Activated naive CD4-positive, alpha-beta T cell treated with anti-CD3 and anti-CD28 coated beads, Interleukin-2, amount 10 ng/mL, durations not matched to agents 7 days and 5 days (primary cell): ENCODE measurements at regions not wholly inside any gene's neighbourhood (a gene's known extent, or its start where the extent isn't known, plus 50 kb on each side); places are given as distances from the start of the nearest gene placed in this dataset.

Experiments
- CTCF ChIA-PET: fragments of 350-600 bp; sonication (Branson Sonifier 250); formaldehyde crosslinking; loops from one replicate; lab custom pipeline; 2021; ENCODE audit warnings: antibody characterized with exemption; lab: Charles Lee
- DNase-seq: peaks from one replicate; pipeline ENCODE4 v3.0.0-alpha.2; 2020
- H3K27ac Mint-ChIP-seq: one replicate; pipeline ENCODE4 v1.8.0; 2021; ENCODE audit warnings: mild to moderate bottlenecking, moderate library complexity, mixed read lengths
- H3K27me3 Mint-ChIP-seq: one replicate; pipeline ENCODE4 v1.8.0; 2021; ENCODE audit warnings: mild to moderate bottlenecking, mixed read lengths
- H3K36me3 Mint-ChIP-seq: one replicate; pipeline ENCODE4 v1.8.0; 2021; ENCODE audit warnings: mixed read lengths
- H3K4me1 Mint-ChIP-seq: one replicate; pipeline ENCODE4 v1.8.0; 2021; ENCODE audit warnings: mixed read lengths
- H3K4me3 Mint-ChIP-seq: one replicate; pipeline ENCODE4 v1.8.0; 2021; ENCODE audit warnings: mild to moderate bottlenecking, moderate library complexity, mixed read lengths
- H3K9me3 Mint-ChIP-seq: one replicate; pipeline ENCODE4 v1.8.0; 2021; ENCODE audit warnings: mixed read lengths

GRCh38 chr6:153698637-153699036, 340.4 kb upstream of the OPRM1 start:
- CTCF ChIA-PET = no interaction called here
- H3K9me3 Mint-ChIP-seq = no peaks in the 10 kb centered on the region
- H3K4me3 Mint-ChIP-seq = no peak overlapping the region
- no peaks in the 10 kb centered on the region for H3K27me3 Mint-ChIP-seq
- DNase-seq = no peak
- no peaks in the 10 kb centered on the region for H3K36me3 Mint-ChIP-seq
- H3K27ac Mint-ChIP-seq = no peak overlapping the region
- H3K4me1 Mint-ChIP-seq = no peaks in the 10 kb centered on the region

- Mint-ChIP-seq H3K27ac (no peak overlapping the region), H3K9me3 (no peaks in the 10 kb centered on the region), H3K36me3 (no peaks in the 10 kb centered on the region), H3K27me3 (no peaks in the 10 kb centered on the region), H3K4me1 (no peaks in the 10 kb centered on the region), H3K4me3 (no peak overlapping the region)
- CTCF ChIA-PET = no interaction called here
- no peak for DNase-seq
Observed at GRCh38 chr6:153698001-153698400, 341.0 kb upstream of the OPRM1 start.

DNA sequence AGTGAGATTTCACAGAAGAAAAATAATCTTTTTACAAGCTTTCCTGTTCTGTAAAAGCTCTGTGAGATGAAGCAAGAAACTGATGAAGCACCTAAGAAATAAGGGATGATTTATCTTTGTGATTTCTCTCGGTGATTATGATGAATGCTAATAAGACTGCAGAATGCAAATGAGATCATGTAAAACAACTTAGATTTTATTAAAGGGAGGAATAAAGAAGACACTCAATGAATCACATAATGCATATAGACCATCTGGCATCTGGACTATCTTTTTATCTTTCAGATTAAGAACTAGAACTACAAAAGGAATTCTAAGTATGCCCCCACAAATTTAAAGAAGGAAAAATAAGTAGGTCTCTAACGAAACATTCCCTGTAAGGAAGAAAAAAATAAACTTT, 361.5 kb upstream of the OPRM1 start:
- Mint-ChIP-seq H3K27me3 (no peaks in the 10 kb centered on the region), H3K27ac (no peak overlapping the region), H3K36me3 (no peaks in the 10 kb centered on the region), H3K9me3 (no peaks in the 10 kb centered on the region), H3K4me3 (no peak overlapping the region), H3K4me1 (no peaks in the 10 kb centered on the region)
- CTCF ChIA-PET = no interaction called here
- no peak for DNase-seq

GRCh38 chr6:153673750-153674149, 365.3 kb upstream of the OPRM1 start:
- Mint-ChIP-seq H3K36me3 (no peaks in the 10 kb centered on the region), H3K9me3 (no peaks in the 10 kb centered on the region), H3K4me3 (no peak overlapping the region), H3K27ac (no peak overlapping the region), H3K4me1 (no peaks in the 10 kb centered on the region), H3K27me3 (no peaks in the 10 kb centered on the region)
- DNase-seq = no peak
- CTCF ChIA-PET = no interaction called here

DNA sequence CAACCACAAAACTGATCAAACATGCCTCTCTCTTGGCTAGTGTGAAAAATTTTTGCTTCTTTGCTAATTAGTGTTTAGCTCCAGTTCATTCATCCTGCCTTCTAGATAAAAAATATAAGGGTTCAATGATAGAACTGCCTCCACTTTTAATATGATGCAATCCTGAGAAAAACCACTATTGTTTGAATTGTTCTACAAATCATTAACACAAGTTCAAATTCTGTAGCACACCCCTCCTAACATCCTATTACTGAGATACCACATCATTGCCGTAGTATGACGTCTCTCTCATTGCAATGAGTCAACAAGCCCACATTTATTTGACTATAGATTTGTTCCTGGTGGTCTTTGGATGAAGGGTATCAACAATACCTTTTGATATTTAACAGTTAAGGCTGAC, 365.8 kb upstream of the OPRM1 start:
- no peak for DNase-seq
- Mint-ChIP-seq H3K36me3 (no peaks in the 10 kb centered on the region), H3K4me1 (no peaks in the 10 kb centered on the region), H3K27me3 (no peaks in the 10 kb centered on the region), H3K27ac (no peak overlapping the region), H3K9me3 (no peaks in the 10 kb centered on the region), H3K4me3 (no peak overlapping the region)
- CTCF ChIA-PET = no interaction called here

GRCh38 chr6:153670403-153671026, 368.5 kb upstream of the OPRM1 start:
- Mint-ChIP-seq H3K9me3 (no peaks in the 10 kb centered on the region), H3K4me1 (no peaks in the 10 kb centered on the region), H3K27me3 (no peaks in the 10 kb centered on the region), H3K4me3 (no peak overlapping the region), H3K27ac (no peak overlapping the region), H3K36me3 (no peaks in the 10 kb centered on the region)
- CTCF ChIA-PET = no interaction called here
- no peak for DNase-seq

- Mint-ChIP-seq H3K9me3 (peaks cover 2% of the 10 kb centered on the region), H3K4me1 (no peaks in the 10 kb centered on the region), H3K4me3 (no peak overlapping the region), H3K36me3 (no peaks in the 10 kb centered on the region), H3K27ac (no peak overlapping the region), H3K27me3 (no peaks in the 10 kb centered on the region)
- CTCF ChIA-PET = no interaction called here
- DNase-seq = no peak
Observed at GRCh38 chr6:153668758-153669157, 370.3 kb upstream of the OPRM1 start.

DNA sequence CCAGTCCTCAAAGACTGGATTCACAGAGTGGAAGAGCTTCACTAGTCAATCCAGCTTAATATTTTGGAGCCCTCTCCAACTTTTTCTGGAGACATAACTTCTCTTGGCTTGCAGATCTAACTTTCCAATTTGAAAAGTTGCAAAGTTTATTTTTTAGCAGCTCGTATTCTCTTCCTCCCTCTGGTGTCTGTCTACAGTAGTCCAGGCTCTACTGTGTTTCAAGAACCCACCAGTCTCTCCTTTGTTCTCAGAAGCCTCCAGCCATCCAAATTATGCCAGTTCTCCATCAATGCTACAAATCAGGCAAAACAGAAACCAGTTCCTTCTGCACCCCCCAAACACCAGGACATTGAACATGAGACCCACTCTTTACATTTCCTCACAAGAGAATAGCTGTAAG, 376.1 kb upstream of the OPRM1 start:
- CTCF ChIA-PET = no interaction called here
- H3K36me3 Mint-ChIP-seq = no peaks in the 10 kb centered on the region
- peaks cover 2% of the 10 kb centered on the region for H3K9me3 Mint-ChIP-seq
- DNase-seq = no peak
- H3K27ac Mint-ChIP-seq = no peak overlapping the region
- H3K4me3 Mint-ChIP-seq = no peak overlapping the region
- H3K4me1 Mint-ChIP-seq = no peaks in the 10 kb centered on the region
- no peaks in the 10 kb centered on the region for H3K27me3 Mint-ChIP-seq

- Mint-ChIP-seq H3K9me3 (no peaks in the 10 kb centered on the region), H3K27ac (no peak overlapping the region), H3K4me3 (no peak overlapping the region), H3K36me3 (no peaks in the 10 kb centered on the region), H3K4me1 (no peaks in the 10 kb centered on the region), H3K27me3 (no peaks in the 10 kb centered on the region)
- DNase-seq = no peak
- CTCF ChIA-PET = no interaction called here
Observed at GRCh38 chr6:153645326-153645725, 393.7 kb upstream of the OPRM1 start.

DNA sequence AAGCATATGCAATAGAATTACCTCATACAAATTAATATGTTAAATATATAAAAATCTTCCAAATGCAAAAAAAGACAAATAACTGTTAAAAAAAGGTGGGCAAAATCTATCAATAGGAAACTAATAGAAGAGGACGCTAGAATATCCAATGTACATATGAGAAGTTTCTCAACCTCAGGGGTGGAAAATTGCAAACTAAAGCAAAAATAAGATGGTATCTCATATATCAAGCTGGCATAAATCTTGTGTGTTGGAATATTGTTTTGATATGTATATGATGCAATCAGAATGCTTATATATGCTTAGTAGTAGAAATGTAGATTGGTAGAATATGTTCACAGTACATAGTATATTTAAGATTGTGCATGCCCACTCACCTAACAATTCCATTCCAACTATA, 395.0 kb upstream of the OPRM1 start:
- CTCF ChIA-PET = no interaction called here
- DNase-seq = no peak
- Mint-ChIP-seq H3K4me3 (no peak overlapping the region), H3K27me3 (no peaks in the 10 kb centered on the region), H3K36me3 (no peaks in the 10 kb centered on the region), H3K4me1 (no peaks in the 10 kb centered on the region), H3K9me3 (no peaks in the 10 kb centered on the region), H3K27ac (no peak overlapping the region)

DNA sequence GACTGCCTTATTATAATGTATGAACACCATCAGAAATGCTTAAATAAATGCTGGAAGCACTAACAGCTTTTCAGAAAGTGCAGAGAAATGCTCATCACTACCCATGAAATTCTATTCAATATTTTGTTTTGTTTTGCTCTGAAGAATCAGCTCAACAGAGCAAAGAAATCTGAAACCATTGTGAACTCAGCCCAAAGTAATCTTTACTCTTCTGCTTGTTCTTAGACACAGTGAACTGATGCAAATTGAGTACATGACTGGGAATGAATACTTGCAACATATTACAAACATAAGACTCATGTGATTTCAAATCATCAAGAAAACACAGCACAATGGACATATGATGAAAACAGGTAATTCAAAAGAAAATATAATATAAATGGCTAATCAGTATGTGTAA, 404.6 kb upstream of the OPRM1 start:
- Mint-ChIP-seq H3K4me3 (no peak overlapping the region), H3K27ac (no peak overlapping the region)
- no peak for DNase-seq

DNA sequence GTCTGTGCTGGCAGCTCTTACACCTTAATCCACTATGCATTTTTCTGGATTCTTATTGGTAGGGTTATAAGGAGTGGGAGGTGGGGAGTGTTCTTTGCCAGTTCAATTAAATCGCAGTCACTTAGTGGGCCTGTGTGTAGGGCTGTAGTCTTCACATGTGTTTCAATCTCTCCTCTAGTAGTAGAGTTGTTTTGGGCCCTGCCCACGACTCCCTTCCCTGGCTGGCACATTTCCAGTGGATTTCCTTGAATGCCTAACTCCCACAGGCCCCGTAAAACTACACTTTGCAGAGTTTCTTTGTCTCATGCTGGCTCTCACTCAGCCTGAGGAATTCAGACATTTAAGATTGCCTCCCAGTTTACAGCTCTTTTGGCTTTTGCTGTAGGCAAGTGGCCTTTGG, 414.0 kb upstream of the OPRM1 start:
- Mint-ChIP-seq H3K9me3 (no peaks in the 10 kb centered on the region), H3K4me1 (no peaks in the 10 kb centered on the region), H3K27ac (no peak overlapping the region), H3K4me3 (no peak overlapping the region), H3K27me3 (no peaks in the 10 kb centered on the region), H3K36me3 (no peaks in the 10 kb centered on the region)
- DNase-seq = no peak
- CTCF ChIA-PET = no interaction called here

More for the DNA sequence above, 404.6 kb upstream of the OPRM1 start:
- Mint-ChIP-seq H3K27me3 (no peaks in the 10 kb centered on the region), H3K4me1 (no peaks in the 10 kb centered on the region), H3K9me3 (no peaks in the 10 kb centered on the region), H3K36me3 (no peaks in the 10 kb centered on the region)
- CTCF ChIA-PET = no interaction called here

DNA sequence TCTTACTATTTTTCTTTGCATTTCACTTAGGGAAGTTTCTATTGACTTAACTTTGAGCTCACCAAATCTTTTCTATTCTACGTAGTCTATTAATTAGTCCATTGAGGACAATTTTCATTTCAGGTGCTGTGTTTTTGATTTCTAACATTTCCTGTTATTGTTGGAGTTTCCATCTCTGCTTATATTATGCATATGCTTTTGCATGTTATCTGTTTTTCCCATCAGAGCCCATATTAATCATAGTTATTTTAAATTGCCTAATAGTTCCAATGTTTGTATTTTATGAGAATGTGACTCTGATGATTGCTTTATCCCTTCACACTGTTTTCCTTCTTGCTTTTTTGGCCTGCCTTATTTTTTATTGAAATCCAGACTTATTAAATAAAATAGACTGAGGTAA, 414.5 kb upstream of the OPRM1 start:
- H3K9me3 Mint-ChIP-seq = no peaks in the 10 kb centered on the region
- no peak overlapping the region for H3K4me3 Mint-ChIP-seq
- H3K27ac Mint-ChIP-seq = no peak overlapping the region
- H3K27me3 Mint-ChIP-seq = no peaks in the 10 kb centered on the region
- DNase-seq = no peak
- no peaks in the 10 kb centered on the region for H3K4me1 Mint-ChIP-seq
- CTCF ChIA-PET = no interaction called here
- H3K36me3 Mint-ChIP-seq = no peaks in the 10 kb centered on the region

DNA sequence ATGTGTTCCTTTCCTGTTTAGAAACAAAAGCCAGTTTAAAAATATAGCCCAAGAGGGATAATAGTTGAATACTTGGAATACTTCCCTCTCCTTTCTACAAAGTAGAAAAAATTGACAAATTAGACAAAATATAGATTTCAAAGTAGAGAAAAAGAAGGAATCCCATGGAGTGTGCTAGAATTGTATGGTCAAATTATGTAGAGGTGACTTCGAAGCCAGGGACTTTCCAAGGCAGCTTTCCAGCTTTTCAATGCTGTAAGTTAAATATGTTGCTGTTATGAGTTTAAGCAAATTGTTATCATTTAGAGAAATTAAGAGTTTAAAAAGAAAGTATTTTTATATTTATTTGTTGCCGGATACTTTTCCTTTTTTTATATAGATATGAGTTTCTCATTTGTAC, 415.5 kb upstream of the OPRM1 start:
- H3K36me3 Mint-ChIP-seq = no peaks in the 10 kb centered on the region
- no peaks in the 10 kb centered on the region for H3K9me3 Mint-ChIP-seq
- DNase-seq = no peak
- CTCF ChIA-PET = no interaction called here
- no peak overlapping the region for H3K27ac Mint-ChIP-seq
- H3K4me3 Mint-ChIP-seq = no peak overlapping the region
- no peaks in the 10 kb centered on the region for H3K27me3 Mint-ChIP-seq
- no peaks in the 10 kb centered on the region for H3K4me1 Mint-ChIP-seq

- no peaks in the 10 kb centered on the region for H3K9me3 Mint-ChIP-seq
- no peak overlapping the region for H3K27ac Mint-ChIP-seq
- H3K4me1 Mint-ChIP-seq = no peaks in the 10 kb centered on the region
- no peak for DNase-seq
- no peaks in the 10 kb centered on the region for H3K27me3 Mint-ChIP-seq
- H3K4me3 Mint-ChIP-seq = no peak overlapping the region
- no peaks in the 10 kb centered on the region for H3K36me3 Mint-ChIP-seq
- CTCF ChIA-PET = no interaction called here
Observed at GRCh38 chr6:153621491-153621890, 417.5 kb upstream of the OPRM1 start.

DNA sequence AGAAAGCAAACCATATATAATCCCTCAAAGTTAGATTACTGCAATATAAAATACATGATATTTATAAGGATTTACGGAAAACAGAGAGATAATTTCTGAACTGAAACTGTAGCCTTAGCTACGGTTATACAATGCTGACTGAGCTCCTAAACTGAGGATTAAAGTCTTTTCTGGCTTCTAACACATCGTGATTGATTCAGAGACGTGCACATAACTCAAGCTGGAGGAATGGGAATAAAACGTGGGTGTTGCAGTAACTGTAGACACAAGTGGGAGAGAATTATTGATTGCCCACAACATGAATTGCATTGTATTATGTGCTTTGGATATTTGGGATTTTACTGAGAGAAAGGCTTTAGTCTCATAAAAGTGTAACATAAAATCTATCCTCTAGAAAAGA, 418.0 kb upstream of the OPRM1 start:
- Mint-ChIP-seq H3K9me3 (no peaks in the 10 kb centered on the region), H3K4me3 (no peak overlapping the region), H3K27me3 (no peaks in the 10 kb centered on the region), H3K4me1 (no peaks in the 10 kb centered on the region), H3K27ac (no peak overlapping the region), H3K36me3 (no peaks in the 10 kb centered on the region)
- no peak for DNase-seq
- CTCF ChIA-PET = no interaction called here
